HG02678 (cell line): ENCODE measurements at regions not wholly inside any gene's neighbourhood (a gene's known extent, or its start where the extent isn't known, plus 50 kb on each side); places are given as distances from the start of the nearest gene placed in this dataset.
A peak's percentile ranks its signal among the peaks of the same experiment; 100 is the strongest.

ENCODE experiments used
- ATAC-seq: cut with Tn5 transposase; IDR thresholded peaks from one replicate; pipeline ENCODE4 v1.9.1; 2021; ENCODE audit warnings: mild to moderate bottlenecking, moderate library complexity; ENCODE audit not compliant: unreplicated experiment

GRCh38 chr15:39426552-39427532 is 154.0 kb upstream of the THBS1 start:
- ATAC-seq: peak; percentile 87

DNA sequence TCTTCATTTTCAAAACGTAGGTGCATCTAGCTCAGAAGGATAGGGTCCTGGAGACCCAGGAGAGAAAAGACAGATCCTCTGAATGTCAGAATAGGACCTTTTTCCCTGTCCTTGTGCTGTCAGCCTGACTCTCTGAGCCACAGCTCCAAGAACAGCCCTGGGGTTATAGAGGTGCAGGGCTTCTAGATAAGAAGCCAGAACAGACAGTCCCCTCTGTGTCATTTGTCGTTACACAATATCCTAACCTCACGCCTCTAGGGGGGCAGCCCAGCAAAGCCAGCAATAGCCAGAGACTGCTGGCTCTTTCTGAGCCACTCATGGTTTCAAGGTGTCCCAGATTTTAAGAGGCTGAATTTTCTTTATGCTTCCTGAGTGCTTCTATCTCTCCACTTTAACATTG is 153.2 kb upstream of the THBS1 start:
- ATAC-seq: no peak

DNA sequence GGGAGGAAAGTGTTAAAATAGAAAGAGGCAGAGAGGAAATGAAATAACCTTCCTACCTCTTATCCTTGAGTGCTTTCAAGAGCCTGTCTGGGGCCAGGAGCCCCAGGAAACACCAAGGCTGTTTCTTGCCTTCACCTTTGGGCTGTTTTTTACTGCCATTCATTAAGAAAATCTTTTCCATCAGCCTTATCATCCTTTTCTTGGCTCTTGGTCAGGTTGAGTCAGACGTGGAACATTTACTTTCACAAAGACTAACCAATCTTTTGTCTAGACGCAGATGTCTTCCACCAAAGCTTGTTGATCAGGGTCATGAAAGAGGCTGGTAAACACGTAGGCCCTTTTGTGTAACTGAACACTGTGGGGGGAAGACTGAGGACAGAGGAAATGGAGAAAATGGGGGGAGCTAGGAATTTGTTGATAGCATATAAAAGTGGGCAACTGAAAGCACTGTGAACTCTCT is 151.0 kb upstream of the THBS1 start:
- peak; percentile 43 for ATAC-seq

DNA sequence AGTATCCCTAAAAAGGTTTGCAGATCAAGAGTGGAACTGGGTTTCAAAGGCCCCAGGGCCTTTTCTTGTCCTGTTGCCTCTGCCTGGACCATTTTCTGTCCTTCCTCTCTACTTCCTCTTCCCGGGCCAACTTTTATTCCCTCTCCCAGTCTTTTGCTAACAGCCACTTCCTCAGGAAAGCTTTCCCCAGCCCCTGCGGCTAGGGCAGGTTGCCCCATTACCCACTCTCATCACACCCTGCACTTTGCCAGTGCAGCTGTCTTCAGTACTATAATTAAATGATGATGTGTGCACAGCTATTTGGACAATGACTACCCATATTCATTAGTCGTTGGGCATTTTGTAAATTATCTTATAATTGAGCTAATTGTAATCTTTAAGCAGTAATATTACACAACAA is 150.5 kb upstream of the THBS1 start:
- no peak for ATAC-seq

- ATAC-seq: no peak
These were observed 149.5 kb upstream of the THBS1 start for GRCh38 chr15:39431376-39431775.

DNA sequence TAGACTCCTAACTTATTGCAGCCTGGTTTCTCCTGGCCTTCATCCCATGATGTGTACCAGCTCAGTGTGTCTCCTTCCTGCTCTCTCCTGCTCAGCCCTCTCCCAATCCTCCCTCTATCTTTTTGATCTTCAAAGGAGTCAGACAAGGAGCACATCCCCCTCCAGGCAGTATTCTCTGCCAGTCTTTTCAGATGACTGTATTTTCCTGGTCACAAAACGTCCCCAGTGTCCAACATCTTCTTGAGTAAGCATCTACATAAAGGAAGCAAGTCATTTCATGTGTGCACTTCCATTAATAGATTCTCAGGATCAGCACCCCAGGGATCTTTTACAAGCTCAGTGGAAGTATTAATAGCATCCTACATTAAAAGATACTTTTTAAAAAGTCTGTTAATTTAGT is 148.9 kb upstream of the THBS1 start:
- ATAC-seq: no peak

- ATAC-seq: no peak
These were observed 147.9 kb upstream of the THBS1 start for GRCh38 chr15:39432912-39433348.

GRCh38 chr15:39433376-39433775 is 147.5 kb upstream of the THBS1 start:
- no peak for ATAC-seq

DNA sequence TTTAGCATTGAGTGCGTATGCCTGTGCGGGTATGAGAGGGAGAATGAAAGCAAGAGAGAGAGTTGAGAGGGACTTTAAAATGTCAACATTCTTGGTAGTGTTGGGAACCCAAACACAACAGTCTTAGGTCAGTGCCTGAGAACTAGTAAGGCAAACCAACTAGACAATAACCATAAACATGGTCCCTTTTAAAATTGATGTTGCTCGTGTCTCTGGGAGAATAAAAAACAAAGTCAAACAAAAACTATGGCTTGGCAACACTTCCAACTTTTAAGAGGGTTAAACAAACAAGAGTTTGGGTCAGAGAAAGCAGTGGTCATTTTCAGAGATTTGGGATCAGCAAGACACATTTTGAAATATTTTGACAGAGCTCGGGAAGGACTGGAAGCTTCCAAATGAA is 146.7 kb upstream of the THBS1 start:
- ATAC-seq: no peak

DNA sequence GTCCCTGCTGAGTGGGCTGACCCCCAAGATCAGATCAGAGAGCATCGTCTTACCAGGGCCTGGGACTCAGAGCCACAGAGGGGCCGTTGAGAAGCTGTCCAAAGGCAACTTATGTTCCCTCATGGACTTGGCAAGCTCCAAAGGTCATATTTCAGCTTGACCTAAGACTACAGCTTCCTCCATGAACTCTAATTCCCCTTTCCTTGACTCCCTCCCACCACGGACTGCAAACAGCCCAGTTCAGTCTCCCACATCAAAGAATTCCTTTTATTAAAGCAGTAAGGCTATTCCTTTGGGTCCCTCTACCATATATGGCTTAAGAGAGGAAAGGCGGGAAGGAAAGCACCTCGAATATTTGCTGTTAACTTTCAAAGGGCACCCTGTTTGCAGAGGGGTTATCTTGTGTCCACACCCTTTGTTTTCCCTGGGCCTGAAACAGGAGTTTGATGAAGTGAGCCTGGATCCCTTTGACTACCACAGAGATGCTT is 146.1 kb upstream of the THBS1 start:
- ATAC-seq: no peak

- ATAC-seq: no peak
These were observed 145.6 kb upstream of the THBS1 start for GRCh38 chr15:39435244-39435643.

GRCh38 chr15:39438260-39438659 is 142.6 kb upstream of the THBS1 start:
- no peak for ATAC-seq

- no peak for ATAC-seq
These were observed 141.9 kb upstream of the THBS1 start for GRCh38 chr15:39438799-39439592.

GRCh38 chr15:39442898-39443297 is 138.0 kb upstream of the THBS1 start:
- ATAC-seq: no peak

- ATAC-seq: no peak
These were observed 137.1 kb upstream of the THBS1 start for GRCh38 chr15:39443659-39444219.

DNA sequence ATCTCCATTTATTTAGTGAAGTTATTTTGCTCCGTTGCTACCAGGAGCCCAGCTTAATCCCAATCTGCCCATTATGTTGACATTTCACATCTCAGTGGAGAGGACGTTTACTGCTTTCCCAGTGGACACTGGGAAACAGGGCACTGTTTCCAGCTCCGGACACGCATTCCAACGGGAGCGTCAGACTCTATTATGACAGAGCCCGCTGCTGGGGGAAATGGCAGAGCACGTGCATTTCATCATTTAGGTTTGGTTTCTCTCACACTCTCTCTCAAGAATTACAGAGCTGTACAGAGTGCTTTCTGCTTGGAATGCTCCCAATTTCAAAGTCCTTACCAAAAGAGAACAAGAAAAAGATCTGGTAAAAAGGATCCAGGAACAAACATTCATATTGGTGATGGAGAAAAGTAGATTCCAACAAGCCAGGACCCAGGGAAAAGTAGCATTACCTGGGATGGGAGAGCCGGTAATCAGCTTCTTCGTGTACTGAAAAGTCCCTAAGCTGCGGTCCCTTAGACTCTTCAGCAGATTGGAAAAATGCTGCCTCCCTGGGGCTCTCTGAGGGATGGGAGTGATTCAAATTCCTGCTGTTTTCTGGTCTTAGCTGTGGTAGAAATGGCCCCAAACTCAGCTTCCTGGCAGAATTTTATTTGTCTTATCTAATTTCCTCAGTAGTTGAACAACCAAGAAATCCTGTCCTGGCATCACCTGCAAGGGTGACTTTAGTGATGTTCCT is 136.0 kb upstream of the THBS1 start:
- ATAC-seq: no peak

DNA sequence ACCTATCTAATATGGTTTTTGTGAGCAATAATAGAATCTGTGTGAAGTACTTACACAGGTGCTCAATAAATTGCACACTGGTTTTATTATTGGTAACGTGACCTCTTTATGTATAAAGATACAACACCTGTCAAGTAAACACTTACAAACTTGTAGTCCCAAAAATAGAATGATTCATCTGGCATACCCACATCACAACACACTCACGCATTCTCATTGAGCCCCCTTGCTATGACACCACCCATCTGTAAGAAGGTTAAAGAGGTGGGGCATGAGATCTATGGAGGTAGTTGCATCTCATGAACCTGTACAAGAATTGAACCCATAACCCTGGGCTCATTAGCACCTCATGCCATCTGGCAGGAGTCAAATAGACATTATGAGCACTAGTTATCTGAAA is 134.9 kb upstream of the THBS1 start:
- ATAC-seq: no peak

GRCh38 chr15:39447346-39447745 is 133.5 kb upstream of the THBS1 start:
- ATAC-seq: no peak

GRCh38 chr15:39447881-39448280 is 133.0 kb upstream of the THBS1 start:
- ATAC-seq: no peak

DNA sequence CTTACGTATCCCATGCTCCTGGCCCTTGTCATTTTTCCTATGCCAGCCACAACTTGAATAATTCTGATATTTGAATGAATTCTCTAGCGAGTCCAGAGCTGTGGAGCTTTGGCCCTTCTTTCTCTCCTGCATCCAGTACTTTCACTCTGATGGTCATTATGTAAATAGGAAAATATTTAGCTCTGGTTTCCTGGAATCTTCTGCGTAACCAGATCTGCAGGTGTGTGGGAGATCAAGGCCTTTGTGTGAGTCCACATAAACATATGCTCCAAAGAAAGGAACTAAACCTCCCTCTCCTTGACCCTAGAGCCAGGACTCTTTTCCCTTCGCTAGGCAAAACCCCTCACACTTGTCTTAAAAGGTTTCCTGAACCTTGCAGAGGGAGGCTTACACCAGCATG is 132.5 kb upstream of the THBS1 start:
- ATAC-seq: no peak
